ENCODE measurements at regions not wholly inside any gene's neighbourhood (a gene's known extent, or its start where the extent isn't known, plus 50 kb on each side); places are given as distances from the start of the nearest gene placed in this dataset.

- Histone ChIP-seq H3K23ac (ENCODE audit: insufficient read length) (no peak overlapping the region), H2AFZ (ENCODE audit: low read length) (no peak overlapping the region), H4K8ac (ENCODE audit: extremely low read depth, insufficient read depth, low read length) (no peak overlapping the region), H3K4me1 (replicated peaks in 1 of 4; ENCODE audit: control insufficient read depth in 3 of 4, insufficient read depth in 4 of 4, low read length in 3 of 4) (peaks cover 0 to 4% (median 0%) of the 10 kb centered on the region in 4 experiments; a peak in 2 of 7 replicates), H3K36me3 (ENCODE audit: control insufficient read depth in 2 of 4, insufficient read depth in 4 of 4, low read length in 3 of 4) (no peaks in the 10 kb centered on the region), H3K18ac (ENCODE audit: extremely low read depth, low read length) (no peak overlapping the region), H3K79me2 (ENCODE audit: control insufficient read depth in 1 of 2, insufficient read depth in 2 of 2, low read length in 2 of 2) (no peaks in the 10 kb centered on the region), H3K4ac (replicated peaks; ENCODE audit: insufficient read length, low read depth, low read length) (no peak overlapping the region), H2BK5ac (ENCODE audit: low read depth, low read length) (no peak overlapping the region), H3K79me1 (ENCODE audit: low read depth, low read length) (no peaks in the 10 kb centered on the region), H3K4me3 (ENCODE audit: extremely low read depth in 1 of 4, insufficient read depth in 2 of 4, low read depth in 3 of 4, low read length in 4 of 4) (no peak overlapping the region), H3K23me2 (ENCODE audit: low read depth, low read length) (no peaks in the 10 kb centered on the region), H2BK15ac (ENCODE audit: low read length) (no peak overlapping the region), H2BK12ac (ENCODE audit: low read depth, low read length) (no peak overlapping the region), H2BK20ac (ENCODE audit: low read length) (no peak overlapping the region), H3K14ac (ENCODE audit: insufficient read length) (no peak overlapping the region), H2BK120ac (replicated peaks; ENCODE audit: low read depth, low read length) (no peak overlapping the region), H4K20me1 (replicated peaks in 1 of 2; ENCODE audit: control insufficient read depth in 1 of 2, insufficient read depth in 2 of 2, low read length in 2 of 2) (no peaks in the 10 kb centered on the region), H3K56ac (replicated peaks; ENCODE audit: insufficient read length, low read depth, low read length) (no peak overlapping the region), H3K9ac (replicated peaks in 1 of 4; ENCODE audit: extremely low read depth in 1 of 4, low read depth in 3 of 4, low read length in 3 of 4) (no peak overlapping the region), H3K27ac (ENCODE audit: low read depth, low read length) (no peak overlapping the region), H4K91ac (replicated peaks; ENCODE audit: insufficient read length, low read length) (no peak overlapping the region), H3K27me3 (replicated peaks in 1 of 4; ENCODE audit: control insufficient read depth in 3 of 4, extremely low read depth in 1 of 4, insufficient read depth in 3 of 4, low read length in 3 of 4) (no peaks in the 10 kb centered on the region), H2AK5ac (ENCODE audit: low read depth, low read length) (no peak overlapping the region), H3K9me3 (ENCODE audit: insufficient read depth in 2 of 2, low read depth in 1 of 2, low read length in 1 of 2) (no peaks in the 10 kb centered on the region), H4K5ac (ENCODE audit: insufficient read length, low read depth, low read length) (no peak overlapping the region), H3K4me2 (ENCODE audit: insufficient read depth in 1 of 2, low read depth in 2 of 2, low read length in 2 of 2) (no peak overlapping the region)
- POLR2A ChIA-PET (ENCODE audit: partially characterized antibody), result no interaction called here
- CTCF ChIA-PET (ENCODE audit: partially characterized antibody), result interaction anchor here (1.5 kb wide), 1 partner anchor 176 kb away, joined by 4 read pairs; no protein-coding TSS in a partner anchor
- no peak for DNase-seq (ENCODE audit: low read depth in 1 of 2, low spot score in 2 of 2)
- FAIRE-seq, result no peak
- WGBS, 2 experiments (ENCODE audit: extremely low coverage in 1 of 2, insufficient coverage in 1 of 2, insufficient read length in 1 of 2, insufficient replicate concordance in 2 of 2, low coverage in 1 of 2, low lambda C conversion rate in 2 of 2, missing lambda C conversion rate in 1 of 2), result 100% methylated on average over 1 of the region's 1 CpG; no CpG with 5 or more reads in 1 of the 2 experiments
- no peak for TF ChIP-seq NANOG (IDR thresholded peaks at IDR 0.05; ENCODE audit: insufficient read depth, low read depth, low read length, poor library complexity, severe bottlenecking)
- TF ChIP-seq BACH1 (IDR thresholded peaks at IDR 0.05; ENCODE audit: low read length), result no peak
- no peak for TF ChIP-seq RXRA (IDR thresholded peaks at IDR 0.05; ENCODE audit: insufficient read depth, low read depth, low read length)
These were observed 236.8 kb downstream of the TUSC7 start for GRCh38 chr3:116946376-116946775.
